ENCODE measurements at regions not wholly inside any gene's neighbourhood (a gene's known extent, or its start where the extent isn't known, plus 50 kb on each side); places are given as distances from the start of the nearest gene placed in this dataset.

DNA sequence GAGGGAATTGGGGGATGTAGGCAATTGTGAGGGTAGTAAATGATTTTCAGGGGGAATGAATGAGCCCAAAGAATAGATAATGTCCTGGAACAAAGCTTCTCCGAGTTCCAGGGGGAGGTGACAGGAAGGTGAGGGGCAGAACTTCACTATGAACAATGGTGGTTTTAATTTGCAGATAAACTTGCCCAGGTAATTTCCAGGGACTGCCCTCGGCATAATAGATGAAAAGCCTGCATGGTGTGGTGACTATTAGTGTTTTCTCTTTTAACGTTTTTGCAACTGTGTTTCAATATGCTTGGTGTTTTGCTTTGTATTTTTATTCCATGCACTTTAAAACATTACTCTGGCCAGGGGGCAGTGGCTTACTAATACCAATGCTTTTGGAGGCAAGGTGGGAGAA, 325.2 kb upstream of the RGS6 start:
- WGBS (ENCODE audit: insufficient coverage, low coverage, low lambda C conversion rate, missing lambda C conversion rate): 77% methylated on average over 3 of the region's 3 CpGs
- Histone ChIP-seq H3K9me3 (no peaks in the 10 kb centered on the region), H3K36me3 (no peaks in the 10 kb centered on the region), H3K27me3 (no peaks in the 10 kb centered on the region), H3K27ac (no peak overlapping the region), H3K4me3 (no peak overlapping the region), H3K4me1 (no peaks in the 10 kb centered on the region)
- TF ChIP-seq POLR2A (IDR thresholded peaks at IDR 0.05): no peak
- TF ChIP-seq, protein P1, sequence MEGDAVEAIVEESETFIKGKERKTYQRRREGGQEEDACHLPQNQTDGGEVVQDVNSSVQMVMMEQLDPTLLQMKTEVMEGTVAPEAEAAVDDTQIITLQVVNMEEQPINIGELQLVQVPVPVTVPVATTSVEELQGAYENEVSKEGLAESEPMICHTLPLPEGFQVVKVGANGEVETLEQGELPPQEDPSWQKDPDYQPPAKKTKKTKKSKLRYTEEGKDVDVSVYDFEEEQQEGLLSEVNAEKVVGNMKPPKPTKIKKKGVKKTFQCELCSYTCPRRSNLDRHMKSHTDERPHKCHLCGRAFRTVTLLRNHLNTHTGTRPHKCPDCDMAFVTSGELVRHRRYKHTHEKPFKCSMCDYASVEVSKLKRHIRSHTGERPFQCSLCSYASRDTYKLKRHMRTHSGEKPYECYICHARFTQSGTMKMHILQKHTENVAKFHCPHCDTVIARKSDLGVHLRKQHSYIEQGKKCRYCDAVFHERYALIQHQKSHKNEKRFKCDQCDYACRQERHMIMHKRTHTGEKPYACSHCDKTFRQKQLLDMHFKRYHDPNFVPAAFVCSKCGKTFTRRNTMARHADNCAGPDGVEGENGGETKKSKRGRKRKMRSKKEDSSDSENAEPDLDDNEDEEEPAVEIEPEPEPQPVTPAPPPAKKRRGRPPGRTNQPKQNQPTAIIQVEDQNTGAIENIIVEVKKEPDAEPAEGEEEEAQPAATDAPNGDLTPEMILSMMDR (IDR thresholded peaks at IDR 0.05): no peak
- no peak for DNase-seq
- no peak for ATAC-seq
- intact Hi-C loops (cut with DNase I): no loop called here

DNA sequence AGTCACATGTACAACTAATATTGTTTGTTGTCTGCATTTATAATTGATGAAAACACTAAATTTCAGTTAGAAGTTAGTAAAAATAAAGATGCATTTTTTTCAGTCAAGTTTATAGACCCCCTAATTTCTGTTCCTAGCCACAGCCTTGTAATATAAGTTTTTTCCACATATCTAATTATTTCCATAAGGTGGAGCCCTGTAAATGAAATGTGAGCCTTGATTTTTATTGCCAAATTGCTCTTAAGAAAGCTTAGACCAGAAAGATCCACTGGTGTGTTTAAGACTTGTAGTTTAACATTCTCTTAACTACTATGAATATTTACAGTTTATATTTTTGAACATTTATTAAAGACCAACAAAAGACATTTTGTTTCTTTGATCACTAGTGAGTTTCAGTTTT, 322.1 kb upstream of the RGS6 start:
- DNase-seq: no peak
- TF ChIP-seq, protein P1 (IDR thresholded peaks at IDR 0.05): no peak
- no peak for TF ChIP-seq POLR2A (IDR thresholded peaks at IDR 0.05)
- H3K27ac ChIP-seq: no peak overlapping the region
- no peak overlapping the region for H3K4me3 ChIP-seq
- H3K36me3 ChIP-seq: no peaks in the 10 kb centered on the region
- intact Hi-C loops (cut with DNase I): no loop called here
- no peaks in the 10 kb centered on the region for H3K9me3 ChIP-seq
- H3K27me3 ChIP-seq: no peaks in the 10 kb centered on the region
- no peaks in the 10 kb centered on the region for H3K4me1 ChIP-seq
- ATAC-seq: no peak

DNA sequence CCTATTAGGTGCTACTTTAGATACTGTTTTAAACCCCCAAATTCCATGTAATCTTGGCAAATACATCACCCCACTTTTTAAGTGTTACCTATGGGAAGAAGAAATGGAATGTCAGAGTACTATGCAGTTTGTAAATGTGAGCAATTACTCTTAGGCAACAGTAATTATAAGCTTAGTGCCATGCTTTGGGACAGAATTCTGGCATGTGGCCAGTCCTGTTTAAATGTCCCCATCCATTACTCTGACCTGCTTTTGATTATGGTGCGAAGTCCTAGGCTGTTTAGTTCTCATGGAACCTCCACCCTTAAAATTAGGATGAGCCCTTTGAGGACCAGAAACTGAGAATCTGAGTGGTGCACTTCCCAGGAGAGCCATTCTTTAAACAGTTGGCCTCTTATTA, 321.4 kb upstream of the RGS6 start:
- Histone ChIP-seq H3K27me3 (no peaks in the 10 kb centered on the region), H3K4me1 (no peaks in the 10 kb centered on the region), H3K9me3 (no peaks in the 10 kb centered on the region), H3K4me3 (no peak overlapping the region), H3K27ac (no peak overlapping the region), H3K36me3 (no peaks in the 10 kb centered on the region)
- no peak for TF ChIP-seq POLR2A (IDR thresholded peaks at IDR 0.05)
- TF ChIP-seq, protein P1 (IDR thresholded peaks at IDR 0.05): no peak
- intact Hi-C loops (cut with DNase I): no loop called here
- DNase-seq: no peak
- no peak for ATAC-seq
- WGBS (ENCODE audit: insufficient coverage, low coverage, low lambda C conversion rate, missing lambda C conversion rate): 100% methylated on average over 1 of the region's 1 CpG

DNA sequence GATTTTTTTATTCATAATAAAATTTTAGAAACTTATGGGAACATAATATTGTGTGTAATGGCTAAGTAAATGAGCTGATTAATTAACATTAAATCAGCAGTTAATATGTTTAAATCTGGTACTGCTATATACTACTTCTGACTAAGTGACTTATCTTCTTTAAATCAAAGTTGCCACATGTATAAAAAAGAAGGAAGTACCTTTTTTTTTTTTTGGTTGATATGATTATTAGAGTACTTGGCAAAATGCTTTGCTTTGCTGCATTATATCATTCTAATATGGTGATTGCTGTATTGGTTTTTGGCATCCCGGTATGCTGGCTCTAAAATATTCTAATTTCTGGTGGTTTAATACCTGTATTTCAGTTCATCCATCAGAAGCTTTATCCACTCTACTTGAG, 319.1 kb upstream of the RGS6 start:
- DNase-seq: no peak
- Histone ChIP-seq H3K36me3 (no peaks in the 10 kb centered on the region), H3K4me1 (no peaks in the 10 kb centered on the region), H3K27ac (no peak overlapping the region), H3K4me3 (no peak overlapping the region), H3K9me3 (no peaks in the 10 kb centered on the region), H3K27me3 (no peaks in the 10 kb centered on the region)
- WGBS (ENCODE audit: insufficient coverage, low coverage, low lambda C conversion rate, missing lambda C conversion rate): no CpG with 5 or more reads among the region's 1 CpG
- no peak for TF ChIP-seq POLR2A (IDR thresholded peaks at IDR 0.05)
- TF ChIP-seq, protein P1 (IDR thresholded peaks at IDR 0.05): no peak
- no peak for ATAC-seq
- intact Hi-C loops (cut with DNase I): no loop called here

DNA sequence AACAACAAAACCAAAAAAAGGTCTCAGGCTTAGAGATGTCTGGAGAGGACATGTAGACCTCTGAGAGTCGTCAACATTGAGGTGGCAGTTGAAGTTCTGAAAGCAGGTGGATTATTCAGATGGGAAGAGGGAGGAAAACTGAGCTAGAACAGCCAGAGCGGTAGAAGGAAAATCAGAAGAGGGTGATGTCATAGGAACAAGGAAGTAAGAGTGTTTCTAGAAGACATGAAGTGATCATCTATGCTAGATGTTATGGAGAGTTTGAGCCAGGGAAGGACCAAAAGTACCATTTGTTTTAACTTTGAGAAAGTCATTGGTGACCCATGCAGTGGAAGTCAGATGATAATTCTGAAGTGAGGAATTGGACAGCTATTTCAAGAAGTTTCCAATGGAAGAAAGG, 316.2 kb upstream of the RGS6 start:
- Histone ChIP-seq H3K27ac (no peak overlapping the region), H3K36me3 (no peaks in the 10 kb centered on the region), H3K4me3 (no peak overlapping the region), H3K27me3 (no peaks in the 10 kb centered on the region), H3K9me3 (no peaks in the 10 kb centered on the region), H3K4me1 (no peaks in the 10 kb centered on the region)
- 100% methylated on average over 2 of the region's 2 CpGs for WGBS (ENCODE audit: insufficient coverage, low coverage, low lambda C conversion rate, missing lambda C conversion rate)
- intact Hi-C loops (cut with DNase I): no loop called here
- DNase-seq (no peak), ATAC-seq (no peak)
- TF ChIP-seq, protein P1 (IDR thresholded peaks at IDR 0.05): no peak
- no peak for TF ChIP-seq POLR2A (IDR thresholded peaks at IDR 0.05)

Measured in right lobe of liver (tissue), 6 donors.